WTC11 (cell line): ENCODE measurements at regions not wholly inside any gene's neighbourhood (a gene's known extent, or its start where the extent isn't known, plus 50 kb on each side); places are given as distances from the start of the nearest gene placed in this dataset.

ENCODE experiments used
- ARID4B ChIP-seq: sonication (generic); formaldehyde crosslinking; IDR thresholded peaks from 2 replicates; pipeline ENCODE4 v1.8.0; 2023; ENCODE audit warnings: missing genetic modification reagents, mild to moderate bottlenecking, borderline replicate concordance
- E2F4 ChIP-seq: sonication (generic); formaldehyde crosslinking; IDR thresholded peaks from 2 replicates; pipeline ENCODE4 v1.8.1; 2022; ENCODE audit warnings: low read depth, mild to moderate bottlenecking, moderate library complexity, missing genetic modification reagents, borderline replicate concordance
- ETV6 ChIP-seq: sonication (generic); formaldehyde crosslinking; IDR thresholded peaks from 2 replicates; pipeline ENCODE4 v1.8.1; 2022; ENCODE audit warnings: mild to moderate bottlenecking, missing genetic modification reagents
- JUN ChIP-seq: sonication (generic); formaldehyde crosslinking; IDR thresholded peaks from 2 replicates; pipeline ENCODE4 v1.8.0; 2023; ENCODE audit warnings: mild to moderate bottlenecking, missing genetic modification reagents
- MAX ChIP-seq: sonication (generic); formaldehyde crosslinking; IDR thresholded peaks from 2 replicates; pipeline ENCODE4 v1.8.0; 2022; ENCODE audit warnings: mild to moderate bottlenecking, missing genetic modification reagents
- MYBL2 ChIP-seq: sonication (generic); formaldehyde crosslinking; IDR thresholded peaks from 2 replicates; pipeline ENCODE4 v1.8.1; 2023; ENCODE audit warnings: mild to moderate bottlenecking, moderate library complexity, missing genetic modification reagents
- NFYB ChIP-seq: sonication (generic); formaldehyde crosslinking; conservative IDR thresholded peaks from 2 replicates; pipeline ENCODE4 v1.8.0; 2022; ENCODE audit warnings: low read depth, missing genetic modification reagents
- ZNF219 ChIP-seq: sonication (generic); formaldehyde crosslinking; IDR thresholded peaks from 2 replicates; pipeline ENCODE4 v1.8.0; 2023; ENCODE audit warnings: missing genetic modification reagents, mild to moderate bottlenecking, borderline replicate concordance
- TF ChIP-seq, protein P1 (sequence below): fragments of 200-600 bp; IDR thresholded peaks from 2 replicates; pipeline ENCODE4 v1.8.0; 2022; ENCODE audit warnings: antibody characterized with exemption
- TF ChIP-seq, protein P2 (sequence below): sonication (generic); formaldehyde crosslinking; IDR thresholded peaks from 2 replicates; pipeline ENCODE4 v1.8.1; 2022; ENCODE audit warnings: low read depth, missing genetic modification reagents, borderline replicate concordance
- TF ChIP-seq, protein P3 (sequence below): sonication (generic); formaldehyde crosslinking; IDR thresholded peaks from 2 replicates; pipeline ENCODE4 v1.8.0; 2022; ENCODE audit warnings: mild to moderate bottlenecking, missing genetic modification reagents

DNA sequence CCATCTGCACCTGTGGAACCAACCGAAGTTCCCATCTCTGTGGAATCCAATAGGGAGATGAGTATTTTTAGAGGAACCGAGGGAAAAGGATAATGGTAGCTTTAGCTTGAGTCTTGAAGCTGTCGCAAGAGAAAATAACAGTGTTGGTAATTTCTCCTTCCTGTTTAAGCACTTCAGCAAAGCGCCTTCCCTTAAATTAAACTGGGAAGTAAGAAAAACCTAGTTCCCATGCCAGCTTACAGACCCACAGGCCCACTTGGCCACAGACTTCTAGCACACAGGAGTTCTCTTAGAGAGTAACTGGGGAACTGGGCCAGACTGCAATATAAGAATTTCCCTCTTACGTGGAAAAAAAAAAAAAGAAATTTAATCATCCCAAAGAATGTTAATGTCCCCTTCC is 223.8 kb downstream of the EFCAB11 start:
- TF ChIP-seq, protein P1, sequence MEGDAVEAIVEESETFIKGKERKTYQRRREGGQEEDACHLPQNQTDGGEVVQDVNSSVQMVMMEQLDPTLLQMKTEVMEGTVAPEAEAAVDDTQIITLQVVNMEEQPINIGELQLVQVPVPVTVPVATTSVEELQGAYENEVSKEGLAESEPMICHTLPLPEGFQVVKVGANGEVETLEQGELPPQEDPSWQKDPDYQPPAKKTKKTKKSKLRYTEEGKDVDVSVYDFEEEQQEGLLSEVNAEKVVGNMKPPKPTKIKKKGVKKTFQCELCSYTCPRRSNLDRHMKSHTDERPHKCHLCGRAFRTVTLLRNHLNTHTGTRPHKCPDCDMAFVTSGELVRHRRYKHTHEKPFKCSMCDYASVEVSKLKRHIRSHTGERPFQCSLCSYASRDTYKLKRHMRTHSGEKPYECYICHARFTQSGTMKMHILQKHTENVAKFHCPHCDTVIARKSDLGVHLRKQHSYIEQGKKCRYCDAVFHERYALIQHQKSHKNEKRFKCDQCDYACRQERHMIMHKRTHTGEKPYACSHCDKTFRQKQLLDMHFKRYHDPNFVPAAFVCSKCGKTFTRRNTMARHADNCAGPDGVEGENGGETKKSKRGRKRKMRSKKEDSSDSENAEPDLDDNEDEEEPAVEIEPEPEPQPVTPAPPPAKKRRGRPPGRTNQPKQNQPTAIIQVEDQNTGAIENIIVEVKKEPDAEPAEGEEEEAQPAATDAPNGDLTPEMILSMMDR, result no peak
- TF ChIP-seq ZNF219 (CRISPR knock-in tag) (no peak), ETV6 (CRISPR knock-in tag) (no peak), NFYB (CRISPR knock-in tag) (no peak), MAX (CRISPR knock-in tag) (no peak), MYBL2 (CRISPR knock-in tag) (no peak), E2F4 (CRISPR knock-in tag) (no peak), JUN (CRISPR knock-in tag) (no peak), ARID4B (CRISPR knock-in tag) (no peak)
- TF ChIP-seq, protein P2, sequence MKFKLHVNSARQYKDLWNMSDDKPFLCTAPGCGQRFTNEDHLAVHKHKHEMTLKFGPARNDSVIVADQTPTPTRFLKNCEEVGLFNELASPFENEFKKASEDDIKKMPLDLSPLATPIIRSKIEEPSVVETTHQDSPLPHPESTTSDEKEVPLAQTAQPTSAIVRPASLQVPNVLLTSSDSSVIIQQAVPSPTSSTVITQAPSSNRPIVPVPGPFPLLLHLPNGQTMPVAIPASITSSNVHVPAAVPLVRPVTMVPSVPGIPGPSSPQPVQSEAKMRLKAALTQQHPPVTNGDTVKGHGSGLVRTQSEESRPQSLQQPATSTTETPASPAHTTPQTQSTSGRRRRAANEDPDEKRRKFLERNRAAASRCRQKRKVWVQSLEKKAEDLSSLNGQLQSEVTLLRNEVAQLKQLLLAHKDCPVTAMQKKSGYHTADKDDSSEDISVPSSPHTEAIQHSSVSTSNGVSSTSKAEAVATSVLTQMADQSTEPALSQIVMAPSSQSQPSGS (CRISPR knock-in tag), result no peak
- TF ChIP-seq, protein P3, sequence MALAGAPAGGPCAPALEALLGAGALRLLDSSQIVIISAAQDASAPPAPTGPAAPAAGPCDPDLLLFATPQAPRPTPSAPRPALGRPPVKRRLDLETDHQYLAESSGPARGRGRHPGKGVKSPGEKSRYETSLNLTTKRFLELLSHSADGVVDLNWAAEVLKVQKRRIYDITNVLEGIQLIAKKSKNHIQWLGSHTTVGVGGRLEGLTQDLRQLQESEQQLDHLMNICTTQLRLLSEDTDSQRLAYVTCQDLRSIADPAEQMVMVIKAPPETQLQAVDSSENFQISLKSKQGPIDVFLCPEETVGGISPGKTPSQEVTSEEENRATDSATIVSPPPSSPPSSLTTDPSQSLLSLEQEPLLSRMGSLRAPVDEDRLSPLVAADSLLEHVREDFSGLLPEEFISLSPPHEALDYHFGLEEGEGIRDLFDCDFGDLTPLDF (CRISPR knock-in tag), result no peak
